GM13977 (cell line): ENCODE measurements at regions not wholly inside any gene's neighbourhood (a gene's known extent, or its start where the extent isn't known, plus 50 kb on each side); places are given as distances from the start of the nearest gene placed in this dataset.

Experiments
- DNase-seq: peaks from one replicate; pipeline ENCODE4 v3.0.0; 2012; ENCODE audit warnings: low spot score
- in situ Hi-C: fragments of 300-500 bp; cut with MboI; formaldehyde crosslinking; loops from one replicate; pipeline ENCODE4 v1.12.0; 2022; ENCODE audit warnings: low sequenced_read_pairs, low pct_unique_long_range_greater_than_20kb, mixed read lengths, inconsistent platforms; ENCODE audit not compliant: unreplicated experiment
- TF ChIP-seq, protein P1 (sequence below): IDR thresholded peaks from 2 replicates; pipeline ENCODE4 v1.5.1; 2012; ENCODE audit warnings: mild to moderate bottlenecking, control low read depth; ENCODE audit not compliant: insufficient read depth; ENCODE audit errors: extremely low read depth, missing control alignments

DNA sequence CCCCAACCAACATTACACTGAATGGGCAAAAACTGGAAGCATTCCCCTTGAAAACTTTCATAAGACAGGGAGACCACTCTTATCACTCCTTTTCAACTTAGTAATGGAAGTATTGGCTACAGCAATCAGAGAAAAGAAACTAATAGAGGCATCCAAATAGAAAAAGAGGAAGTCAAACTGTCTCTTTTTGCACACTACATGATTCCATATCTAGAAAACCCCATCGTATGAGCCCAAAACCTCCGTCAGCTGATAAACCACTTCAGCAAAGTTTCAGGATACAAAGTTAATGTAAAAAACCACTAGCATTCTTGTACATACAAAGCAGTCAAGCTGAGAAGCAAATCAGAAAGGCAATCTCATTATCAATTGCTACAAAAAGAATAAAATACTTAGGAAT is 580.4 kb upstream of the PTCHD4 start:
- no peak for DNase-seq
- TF ChIP-seq, protein P1, sequence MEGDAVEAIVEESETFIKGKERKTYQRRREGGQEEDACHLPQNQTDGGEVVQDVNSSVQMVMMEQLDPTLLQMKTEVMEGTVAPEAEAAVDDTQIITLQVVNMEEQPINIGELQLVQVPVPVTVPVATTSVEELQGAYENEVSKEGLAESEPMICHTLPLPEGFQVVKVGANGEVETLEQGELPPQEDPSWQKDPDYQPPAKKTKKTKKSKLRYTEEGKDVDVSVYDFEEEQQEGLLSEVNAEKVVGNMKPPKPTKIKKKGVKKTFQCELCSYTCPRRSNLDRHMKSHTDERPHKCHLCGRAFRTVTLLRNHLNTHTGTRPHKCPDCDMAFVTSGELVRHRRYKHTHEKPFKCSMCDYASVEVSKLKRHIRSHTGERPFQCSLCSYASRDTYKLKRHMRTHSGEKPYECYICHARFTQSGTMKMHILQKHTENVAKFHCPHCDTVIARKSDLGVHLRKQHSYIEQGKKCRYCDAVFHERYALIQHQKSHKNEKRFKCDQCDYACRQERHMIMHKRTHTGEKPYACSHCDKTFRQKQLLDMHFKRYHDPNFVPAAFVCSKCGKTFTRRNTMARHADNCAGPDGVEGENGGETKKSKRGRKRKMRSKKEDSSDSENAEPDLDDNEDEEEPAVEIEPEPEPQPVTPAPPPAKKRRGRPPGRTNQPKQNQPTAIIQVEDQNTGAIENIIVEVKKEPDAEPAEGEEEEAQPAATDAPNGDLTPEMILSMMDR: no peak
- in situ Hi-C loops: no loop called here

DNA sequence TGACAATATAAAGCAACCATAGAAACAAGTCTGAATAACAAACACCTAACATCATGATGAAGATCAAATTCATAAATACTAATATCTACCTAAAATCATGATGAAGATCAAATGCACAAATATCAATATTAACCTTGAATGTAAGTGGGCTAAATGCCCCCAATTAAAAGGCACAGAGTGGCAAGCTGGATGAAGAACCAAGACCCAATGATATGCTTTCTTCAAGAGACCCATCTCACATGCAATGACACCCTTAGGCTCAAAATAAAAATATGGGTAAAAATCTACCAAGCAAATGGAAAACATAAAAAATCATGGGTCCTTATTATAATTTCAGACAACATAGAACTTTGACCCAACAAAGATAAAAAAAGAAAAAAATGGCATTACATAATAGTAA is 578.5 kb upstream of the PTCHD4 start:
- no peak for DNase-seq
- in situ Hi-C loops: no loop called here
- TF ChIP-seq, protein P1: no peak

DNA sequence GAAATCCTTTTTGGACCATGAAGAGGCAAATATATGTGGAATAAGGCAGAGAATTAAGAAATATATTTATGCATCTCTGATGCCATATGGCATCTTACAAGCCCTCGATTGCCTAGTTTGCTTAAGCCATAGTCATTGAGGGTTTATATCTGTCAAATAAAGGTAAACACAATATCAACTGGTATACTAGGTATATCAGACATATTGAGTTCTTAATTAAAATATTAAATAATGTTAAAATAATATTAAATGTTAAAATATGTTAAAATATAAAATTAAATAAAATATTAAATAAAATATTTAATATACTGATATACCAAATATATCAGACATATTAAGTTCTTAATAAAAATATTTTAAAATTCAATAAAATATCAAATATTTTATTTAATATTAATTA is 567.4 kb upstream of the PTCHD4 start:
- DNase-seq: no peak
- in situ Hi-C loops: no loop called here
- TF ChIP-seq, protein P1: no peak

DNA sequence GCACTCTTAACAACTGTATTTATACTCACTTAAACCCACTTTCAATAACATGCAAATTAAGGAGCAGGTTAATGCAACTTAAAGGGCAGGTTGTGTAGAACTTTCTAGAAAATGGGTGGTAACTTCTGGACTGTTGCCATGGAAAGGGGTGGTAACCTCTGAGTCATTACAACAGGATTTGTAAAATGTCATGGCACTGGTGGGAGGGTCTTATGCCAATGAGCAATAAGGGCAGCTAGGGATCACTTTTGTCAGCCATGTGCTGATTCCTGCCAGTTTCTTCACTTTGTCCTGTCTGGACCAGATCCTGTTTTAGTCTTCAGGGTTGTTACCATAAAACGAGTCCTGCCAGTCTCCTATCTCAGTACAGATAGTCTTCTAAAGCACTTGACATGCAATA is 560.5 kb upstream of the PTCHD4 start:
- DNase-seq: no peak
- TF ChIP-seq, protein P1: no peak
- in situ Hi-C loops: no loop called here

DNA sequence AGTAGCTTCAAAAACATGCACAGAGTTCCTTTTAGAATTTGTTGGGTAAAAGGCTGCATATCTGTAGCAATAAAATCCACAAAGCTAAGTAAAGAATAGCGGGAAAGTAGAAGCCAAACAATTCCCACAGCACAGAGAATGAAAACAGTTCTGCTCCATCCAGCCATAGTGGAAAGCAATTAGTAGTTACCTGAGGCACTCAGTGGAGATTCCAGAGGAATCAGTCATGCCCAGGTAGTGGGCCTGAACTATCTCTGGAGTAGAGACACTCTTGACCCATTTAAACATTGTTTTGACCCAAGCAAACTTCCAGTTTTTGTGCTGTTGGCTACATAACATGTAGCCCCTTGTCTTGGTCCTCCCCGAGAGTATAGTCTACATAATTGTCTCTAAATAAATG is 559.5 kb upstream of the PTCHD4 start:
- in situ Hi-C loops: no loop called here
- no peak for DNase-seq

DNA sequence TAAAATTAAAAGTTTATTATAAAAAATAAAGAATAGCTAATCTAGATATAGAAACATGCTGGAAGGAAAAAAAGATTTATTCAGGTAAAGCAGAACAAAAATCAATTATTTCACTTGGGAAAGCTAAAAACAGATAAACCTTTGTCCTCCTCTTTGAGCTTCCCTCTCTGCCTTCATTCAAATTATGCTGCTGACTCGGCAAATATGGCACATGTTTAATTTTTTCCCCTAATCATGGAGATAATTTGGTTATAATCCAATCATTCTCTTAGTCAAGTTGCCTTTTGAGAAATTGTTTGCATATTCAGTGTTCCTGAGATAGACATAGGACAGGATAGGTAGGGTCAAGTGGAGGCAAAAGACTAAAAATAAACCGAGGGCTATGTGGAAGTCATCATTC is 556.8 kb upstream of the PTCHD4 start:
- no peak for DNase-seq
- TF ChIP-seq, protein P1: no peak
- in situ Hi-C loops: no loop called here

More for the DNA sequence above, 559.5 kb upstream of the PTCHD4 start:
- TF ChIP-seq, protein P1: no peak

DNA sequence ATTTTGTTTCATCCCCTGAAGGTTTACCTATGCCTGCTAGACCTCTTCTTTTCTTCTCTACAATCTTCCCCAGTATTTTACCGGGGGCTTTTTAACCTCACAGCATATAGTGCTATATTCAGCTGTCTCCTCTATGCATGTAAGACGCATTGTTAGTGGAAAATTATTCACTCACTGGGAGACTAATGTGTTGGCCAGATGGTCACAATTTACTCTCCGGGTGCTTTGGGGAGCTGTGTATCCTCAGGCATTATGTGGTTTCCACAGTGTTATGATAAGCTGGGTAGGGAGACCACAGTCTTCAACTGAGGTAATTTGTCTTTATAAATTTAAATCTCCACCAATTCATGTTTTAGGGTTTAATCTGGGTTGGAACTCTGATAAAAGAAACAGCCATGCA is 553.8 kb upstream of the PTCHD4 start:
- TF ChIP-seq, protein P1: no peak
- DNase-seq: no peak
- in situ Hi-C loops: no loop called here
